Ammon's horn (tissue), 1 donor: ENCODE measurements at regions not wholly inside any gene's neighbourhood (a gene's known extent, or its start where the extent isn't known, plus 50 kb on each side); places are given as distances from the start of the nearest gene placed in this dataset.
"Not testable (repeated sequence)": the region's sequence is repeated elsewhere in the genome, so short reads cannot be mapped to it uniquely, and the experiment has no call there.

Source experiments
- DNase-seq: peaks from one replicate; pipeline ENCODE4 v3.0.0-alpha.2; 2016; ENCODE audit warnings: low spot score

- DNase-seq, result not testable (repeated sequence)
Measured at GRCh38 chr7:5121256-5121655, 68.8 kb upstream of the WIPI2 start.

- DNase-seq, result not testable (repeated sequence)
Measured at GRCh38 chr7:5131238-5131637, 58.8 kb upstream of the WIPI2 start.

GRCh38 chr7:5132539-5132938 is 57.5 kb upstream of the WIPI2 start:
- DNase-seq, result no peak

- peak; percentile 38 for DNase-seq
Measured at GRCh38 chr7:5139998-5140397, 50.0 kb upstream of the WIPI2 start.
